Erythroblast (primary cell): ENCODE measurements at regions not wholly inside any gene's neighbourhood (a gene's known extent, or its start where the extent isn't known, plus 50 kb on each side); places are given as distances from the start of the nearest gene placed in this dataset.

Source experiments
- GATA1 ChIP-seq: IDR thresholded peaks from 2 replicates; pipeline ENCODE4 v1.6.1; 2011; ENCODE audit warnings: low read depth, mild to moderate bottlenecking, control low read depth, low read length, moderate library complexity
- POLR2A ChIP-seq: IDR thresholded peaks from 2 replicates; pipeline ENCODE4 v1.6.1; 2011; ENCODE audit warnings: mild to moderate bottlenecking, low read length

DNA sequence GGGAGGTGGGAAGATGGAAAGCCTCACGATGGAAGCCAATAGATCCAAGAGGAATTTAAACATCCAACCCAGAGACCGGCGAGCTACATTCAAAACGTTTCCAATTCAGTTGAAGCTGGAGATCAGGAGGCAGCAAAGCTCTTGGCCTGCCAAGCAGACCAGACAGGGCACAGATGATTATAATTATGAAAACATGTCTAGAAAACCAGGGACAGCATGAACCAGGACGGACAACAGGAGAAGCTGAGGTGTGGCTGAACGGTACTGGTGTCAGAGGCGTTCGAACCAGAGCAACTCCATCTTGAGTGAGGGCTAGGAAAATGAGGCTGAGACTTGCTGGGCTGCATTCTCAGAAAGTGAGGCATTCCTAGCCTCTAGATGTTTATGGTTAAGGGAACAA, 102.2 kb upstream of the CCDC150 start:
- no peak for TF ChIP-seq POLR2A
- no peak for TF ChIP-seq GATA1
